ENCODE measurements at regions not wholly inside any gene's neighbourhood (a gene's known extent, or its start where the extent isn't known, plus 50 kb on each side); places are given as distances from the start of the nearest gene placed in this dataset.

- Histone ChIP-seq H3K36me3 (replicated peaks; ENCODE audit: low read depth, low read length) (no peaks in the 10 kb centered on the region), H2AFZ (ENCODE audit: low read depth, low read length) (no peak overlapping the region), H3K9ac (ENCODE audit: low read length) (no peak overlapping the region), H3K4me3 (ENCODE audit: low read length) (no peak overlapping the region), H3K4me2 (ENCODE audit: low read length) (no peak overlapping the region), H3K27ac (ENCODE audit: low read length) (no peak overlapping the region), H3K4me1 (ENCODE audit: low read length) (no peaks in the 10 kb centered on the region), H4K20me1 (ENCODE audit: insufficient read depth, low read length) (no peaks in the 10 kb centered on the region), H3K9me3 (ENCODE audit: insufficient read depth, low read length) (no peaks in the 10 kb centered on the region), H3K27me3 (ENCODE audit: low read depth, low read length) (no peaks in the 10 kb centered on the region), H3K79me2 (ENCODE audit: low read length) (no peaks in the 10 kb centered on the region)
- TF ChIP-seq, protein P1, sequence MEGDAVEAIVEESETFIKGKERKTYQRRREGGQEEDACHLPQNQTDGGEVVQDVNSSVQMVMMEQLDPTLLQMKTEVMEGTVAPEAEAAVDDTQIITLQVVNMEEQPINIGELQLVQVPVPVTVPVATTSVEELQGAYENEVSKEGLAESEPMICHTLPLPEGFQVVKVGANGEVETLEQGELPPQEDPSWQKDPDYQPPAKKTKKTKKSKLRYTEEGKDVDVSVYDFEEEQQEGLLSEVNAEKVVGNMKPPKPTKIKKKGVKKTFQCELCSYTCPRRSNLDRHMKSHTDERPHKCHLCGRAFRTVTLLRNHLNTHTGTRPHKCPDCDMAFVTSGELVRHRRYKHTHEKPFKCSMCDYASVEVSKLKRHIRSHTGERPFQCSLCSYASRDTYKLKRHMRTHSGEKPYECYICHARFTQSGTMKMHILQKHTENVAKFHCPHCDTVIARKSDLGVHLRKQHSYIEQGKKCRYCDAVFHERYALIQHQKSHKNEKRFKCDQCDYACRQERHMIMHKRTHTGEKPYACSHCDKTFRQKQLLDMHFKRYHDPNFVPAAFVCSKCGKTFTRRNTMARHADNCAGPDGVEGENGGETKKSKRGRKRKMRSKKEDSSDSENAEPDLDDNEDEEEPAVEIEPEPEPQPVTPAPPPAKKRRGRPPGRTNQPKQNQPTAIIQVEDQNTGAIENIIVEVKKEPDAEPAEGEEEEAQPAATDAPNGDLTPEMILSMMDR (IDR thresholded peaks at IDR 0.05; ENCODE audit: low read depth, low read length) = no peak
- TF ChIP-seq EZH2phosphoT487 (IDR thresholded peaks at IDR 0.05; ENCODE audit: low read depth) = no peak
These were observed 291.5 kb upstream of the ZNF507 start for GRCh38 chr19:32053861-32054260.

DNA sequence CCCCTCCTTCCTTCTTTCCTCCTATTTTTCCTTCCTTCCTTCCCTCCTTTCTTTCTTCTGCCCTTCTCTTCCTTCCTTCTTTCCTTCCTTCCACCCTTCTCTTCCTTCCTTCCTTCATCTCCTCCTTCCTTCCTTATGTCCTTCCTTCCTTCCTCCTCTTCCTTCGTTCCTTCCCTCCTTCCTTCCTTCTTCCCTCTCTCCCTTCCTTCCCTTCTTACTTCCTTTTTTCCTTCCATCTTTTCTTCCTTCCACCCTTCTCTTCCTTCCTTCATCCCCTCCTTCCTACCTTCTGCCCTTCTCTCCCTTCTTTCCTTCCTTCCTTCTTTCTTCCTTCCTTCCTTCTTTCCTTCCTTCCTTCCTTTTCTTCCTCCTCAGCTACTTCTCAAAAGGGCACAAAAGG, 287.3 kb upstream of the ZNF507 start:
- Histone ChIP-seq H2AFZ (ENCODE audit: low read depth, low read length) (no peak overlapping the region), H3K79me2 (ENCODE audit: low read length) (no peaks in the 10 kb centered on the region), H3K4me3 (ENCODE audit: low read length) (no peak overlapping the region), H3K27me3 (ENCODE audit: low read depth, low read length) (no peaks in the 10 kb centered on the region), H3K27ac (ENCODE audit: low read length) (no peak overlapping the region), H4K20me1 (ENCODE audit: insufficient read depth, low read length) (no peaks in the 10 kb centered on the region), H3K4me1 (ENCODE audit: low read length) (no peaks in the 10 kb centered on the region), H3K4me2 (ENCODE audit: low read length) (no peak overlapping the region), H3K9me3 (ENCODE audit: insufficient read depth, low read length) (no peaks in the 10 kb centered on the region), H3K36me3 (replicated peaks; ENCODE audit: low read depth, low read length) (no peaks in the 10 kb centered on the region), H3K9ac (ENCODE audit: low read length) (no peak overlapping the region)
- TF ChIP-seq, protein P1 (IDR thresholded peaks at IDR 0.05; ENCODE audit: low read depth, low read length) = no peak
- no peak for TF ChIP-seq EZH2phosphoT487 (IDR thresholded peaks at IDR 0.05; ENCODE audit: low read depth)

DNA sequence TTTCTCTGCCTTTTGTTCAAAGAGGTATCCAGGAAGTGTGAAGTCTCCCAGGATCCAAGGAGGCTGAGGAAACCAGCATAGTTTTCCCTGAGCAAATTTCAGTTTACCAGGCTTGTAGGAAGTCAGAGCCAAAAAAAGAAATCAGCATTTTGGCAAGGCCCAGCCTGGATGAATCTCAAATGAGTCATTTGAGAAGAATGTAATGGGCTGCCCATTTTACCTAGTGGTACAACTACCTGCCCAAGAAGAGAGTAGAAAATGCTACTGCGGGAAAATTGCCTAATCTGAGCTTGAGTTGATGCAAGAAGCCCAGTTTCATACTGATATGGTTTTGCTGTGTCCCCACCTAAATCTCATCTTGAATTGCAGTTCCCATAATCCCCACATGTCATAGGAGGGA, 284.1 kb upstream of the ZNF507 start:
- H3K79me2 ChIP-seq (ENCODE audit: low read length) = no peaks in the 10 kb centered on the region

DNA sequence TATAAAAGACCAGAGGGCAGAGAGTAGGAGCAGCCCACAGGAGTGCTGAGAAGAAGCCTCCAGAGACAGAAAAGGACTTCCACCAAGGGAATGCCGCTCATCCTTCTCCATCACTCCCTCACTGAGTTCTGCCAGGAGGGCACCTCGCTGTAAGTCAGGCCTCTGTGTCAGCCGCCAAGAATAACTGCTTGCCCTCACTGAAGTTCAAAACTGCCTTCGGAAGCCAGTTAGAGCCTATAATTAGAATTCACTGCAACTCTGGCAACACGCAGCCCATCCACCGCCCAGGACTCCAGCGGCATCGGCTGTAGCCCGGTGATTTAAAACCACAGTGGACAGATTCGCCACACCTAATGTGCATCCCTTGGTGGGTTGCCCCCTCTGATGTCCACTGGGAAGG, 281.8 kb upstream of the ZNF507 start:
- no peak overlapping the region for H3K4me3 ChIP-seq (ENCODE audit: low read length)
- H3K36me3 ChIP-seq (replicated peaks; ENCODE audit: low read depth, low read length) = no peaks in the 10 kb centered on the region
- no peaks in the 10 kb centered on the region for H3K9me3 ChIP-seq (ENCODE audit: insufficient read depth, low read length)
- no peak overlapping the region for H3K27ac ChIP-seq (ENCODE audit: low read length)
- TF ChIP-seq, protein P1 (IDR thresholded peaks at IDR 0.05; ENCODE audit: low read depth, low read length) = no peak
- no peak for TF ChIP-seq EZH2phosphoT487 (IDR thresholded peaks at IDR 0.05; ENCODE audit: low read depth)
- H3K9ac ChIP-seq (ENCODE audit: low read length) = no peak overlapping the region
- no peaks in the 10 kb centered on the region for H3K79me2 ChIP-seq (ENCODE audit: low read length)
- no peak overlapping the region for H2AFZ ChIP-seq (ENCODE audit: low read depth, low read length)
- no peaks in the 10 kb centered on the region for H3K27me3 ChIP-seq (ENCODE audit: low read depth, low read length)
- H3K4me1 ChIP-seq (ENCODE audit: low read length) = no peaks in the 10 kb centered on the region
- no peak overlapping the region for H3K4me2 ChIP-seq (ENCODE audit: low read length)
- H4K20me1 ChIP-seq (ENCODE audit: insufficient read depth, low read length) = no peaks in the 10 kb centered on the region

More for the DNA sequence above, 284.1 kb upstream of the ZNF507 start:
- no peaks in the 10 kb centered on the region for H3K9me3 ChIP-seq (ENCODE audit: insufficient read depth, low read length)
- H3K9ac ChIP-seq (ENCODE audit: low read length) = no peak overlapping the region
- no peaks in the 10 kb centered on the region for H4K20me1 ChIP-seq (ENCODE audit: insufficient read depth, low read length)
- no peak overlapping the region for H3K27ac ChIP-seq (ENCODE audit: low read length)
- H3K27me3 ChIP-seq (ENCODE audit: low read depth, low read length) = no peaks in the 10 kb centered on the region
- no peaks in the 10 kb centered on the region for H3K36me3 ChIP-seq (replicated peaks; ENCODE audit: low read depth, low read length)
- H3K4me2 ChIP-seq (ENCODE audit: low read length) = no peak overlapping the region
- H2AFZ ChIP-seq (ENCODE audit: low read depth, low read length) = no peak overlapping the region
- no peaks in the 10 kb centered on the region for H3K4me1 ChIP-seq (ENCODE audit: low read length)
- TF ChIP-seq, protein P1 (IDR thresholded peaks at IDR 0.05; ENCODE audit: low read depth, low read length) = no peak
- no peak for TF ChIP-seq EZH2phosphoT487 (IDR thresholded peaks at IDR 0.05; ENCODE audit: low read depth)
- H3K4me3 ChIP-seq (ENCODE audit: low read length) = no peak overlapping the region

All from OCI-LY3 (cell line).